H4 (cell line): ENCODE measurements at regions not wholly inside any gene's neighbourhood (a gene's known extent, or its start where the extent isn't known, plus 50 kb on each side); places are given as distances from the start of the nearest gene placed in this dataset.

Experiments used
- DNase-seq: peaks from one replicate; pipeline ENCODE4 v3.0.0-alpha.2; 2015; ENCODE audit warnings: low spot score

GRCh38 chr4:144572660-144573059 lies 73.3 kb upstream of the HHIP start:
- no peak for DNase-seq

- no peak for DNase-seq
These were observed 72.0 kb upstream of the HHIP start for GRCh38 chr4:144574000-144574399.

- DNase-seq = no peak
These were observed 71.4 kb upstream of the HHIP start for GRCh38 chr4:144574509-144574908.

DNA sequence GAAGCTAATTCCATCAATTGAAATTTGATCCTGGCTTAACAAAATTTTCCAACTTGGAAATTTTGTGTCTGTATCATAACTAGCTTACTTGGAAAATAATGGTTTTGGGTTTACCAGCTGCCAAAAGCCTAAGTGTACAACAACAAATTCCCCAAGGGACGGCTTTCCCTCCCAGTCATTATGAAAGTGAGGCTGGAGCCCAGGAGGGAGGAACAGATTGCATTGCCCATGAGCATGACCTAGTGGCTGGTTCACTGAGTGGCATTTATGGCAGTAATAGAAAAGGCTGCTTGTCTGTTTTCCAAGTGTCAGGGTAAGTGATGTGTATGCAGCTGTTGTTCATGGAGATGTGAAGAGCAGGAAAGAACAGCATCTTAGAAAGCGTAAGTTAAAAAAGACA lies 70.8 kb upstream of the HHIP start:
- no peak for DNase-seq

DNA sequence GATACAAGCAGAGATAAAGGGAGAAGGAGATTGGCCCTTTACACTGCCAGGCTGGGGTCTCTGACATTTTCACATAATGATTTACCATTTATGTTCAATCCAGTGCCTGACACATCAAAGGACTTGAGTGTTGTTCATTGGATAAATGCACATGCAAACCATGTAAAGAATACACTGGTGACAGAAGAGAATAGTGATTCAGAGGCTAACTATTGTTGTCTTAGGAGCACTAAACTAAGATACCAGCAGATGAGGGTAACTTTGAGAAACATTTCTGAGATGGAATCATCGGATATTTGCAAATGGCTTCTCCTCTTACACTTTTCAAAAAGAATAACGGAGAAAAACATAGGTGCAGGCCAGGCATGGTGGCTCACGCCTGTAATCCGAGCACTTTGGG lies 67.3 kb upstream of the HHIP start:
- no peak for DNase-seq

GRCh38 chr4:144579411-144580030 lies 66.4 kb upstream of the HHIP start:
- no peak for DNase-seq

DNA sequence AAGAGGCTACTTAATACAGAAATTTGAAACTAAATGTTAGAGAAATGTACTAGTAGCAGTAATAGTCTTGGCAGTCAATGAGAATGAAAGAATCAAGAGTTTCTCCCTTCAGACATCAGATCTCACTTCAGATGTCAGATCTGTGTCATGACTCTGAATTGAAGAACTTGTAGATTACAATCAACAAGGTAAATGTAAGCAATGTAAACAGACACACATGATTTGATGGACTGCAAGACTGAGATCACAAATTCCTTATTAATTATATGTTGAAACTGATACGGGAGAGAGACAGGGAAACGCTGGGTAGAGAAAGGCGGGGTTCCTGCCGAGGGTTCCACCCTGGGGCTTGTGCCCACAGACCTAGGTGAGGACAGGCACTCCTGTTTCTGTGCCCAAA lies 65.5 kb upstream of the HHIP start:
- DNase-seq = no peak

DNA sequence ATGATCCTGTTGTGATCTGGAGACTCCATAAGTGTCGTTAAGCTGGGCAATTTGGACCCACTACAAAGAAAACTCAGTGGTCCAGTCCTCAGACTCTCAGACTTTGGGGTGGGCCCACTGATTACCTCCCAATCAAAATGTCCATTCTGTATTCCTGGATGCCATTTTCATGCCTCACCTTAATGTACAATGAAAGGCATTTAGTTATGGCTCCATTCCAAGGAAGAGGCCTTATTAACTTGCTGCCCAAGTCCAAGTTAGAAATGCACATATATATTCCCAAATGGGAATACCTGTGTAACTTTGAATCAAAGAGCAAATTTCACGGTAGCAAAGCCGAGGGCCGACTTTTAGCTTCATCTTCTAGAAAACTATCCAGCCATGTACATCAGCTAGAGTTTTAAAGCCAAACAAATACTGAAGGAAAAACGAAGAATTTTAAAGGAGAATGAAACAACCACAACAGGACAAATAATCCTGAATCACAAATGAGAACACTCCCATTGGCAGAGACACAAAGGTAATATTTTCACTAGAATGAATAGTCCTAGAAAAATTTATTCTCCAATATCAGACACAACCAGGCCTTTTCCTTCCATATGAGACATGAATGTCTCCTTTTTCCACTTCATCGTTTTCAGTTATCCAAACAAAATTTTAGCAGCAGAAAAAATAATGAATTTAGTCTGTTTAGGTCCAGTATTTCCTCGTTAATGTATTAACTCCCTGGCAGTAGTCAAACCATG lies 63.7 kb upstream of the HHIP start:
- no peak for DNase-seq

DNA sequence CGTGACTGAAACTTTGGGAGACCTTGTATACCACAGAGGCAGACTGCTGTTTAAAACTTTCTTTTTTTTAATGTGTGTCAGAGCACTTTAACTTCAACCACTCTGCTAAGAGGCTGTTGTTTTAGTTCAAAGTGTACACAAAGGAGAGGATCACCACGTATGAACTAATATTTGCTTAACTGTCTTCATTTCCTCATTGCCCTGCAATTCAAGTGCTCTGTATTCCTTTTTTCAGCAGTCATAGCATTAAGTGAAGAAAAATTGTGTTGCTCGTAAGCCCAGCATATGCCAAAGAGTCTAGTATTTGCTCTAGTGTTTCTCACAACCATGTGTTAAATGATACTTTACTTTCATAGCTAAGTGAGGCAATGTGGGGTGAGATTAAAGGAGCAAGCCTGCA lies 63.0 kb upstream of the HHIP start:
- DNase-seq = no peak

GRCh38 chr4:144583658-144584057 lies 62.3 kb upstream of the HHIP start:
- DNase-seq = no peak

DNA sequence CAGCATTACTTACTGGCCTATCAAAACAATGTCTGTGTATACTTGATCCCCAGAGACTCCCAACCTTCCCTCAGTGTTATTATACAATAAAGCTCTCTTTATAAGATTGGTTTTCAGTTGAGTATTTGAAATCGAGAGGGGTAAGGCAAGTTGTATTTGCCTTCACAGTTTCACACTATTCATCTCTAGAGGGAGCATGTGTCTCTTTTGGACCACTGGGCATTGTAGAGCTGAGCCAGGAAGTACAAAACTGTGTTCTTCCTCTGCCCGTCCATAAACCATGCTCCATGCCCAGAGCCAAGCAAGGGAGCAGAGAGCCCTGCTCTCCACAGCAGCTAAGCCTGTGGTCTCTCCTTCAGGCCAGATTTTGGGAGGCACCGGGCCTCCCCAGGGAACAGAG lies 61.5 kb upstream of the HHIP start:
- DNase-seq = no peak

DNA sequence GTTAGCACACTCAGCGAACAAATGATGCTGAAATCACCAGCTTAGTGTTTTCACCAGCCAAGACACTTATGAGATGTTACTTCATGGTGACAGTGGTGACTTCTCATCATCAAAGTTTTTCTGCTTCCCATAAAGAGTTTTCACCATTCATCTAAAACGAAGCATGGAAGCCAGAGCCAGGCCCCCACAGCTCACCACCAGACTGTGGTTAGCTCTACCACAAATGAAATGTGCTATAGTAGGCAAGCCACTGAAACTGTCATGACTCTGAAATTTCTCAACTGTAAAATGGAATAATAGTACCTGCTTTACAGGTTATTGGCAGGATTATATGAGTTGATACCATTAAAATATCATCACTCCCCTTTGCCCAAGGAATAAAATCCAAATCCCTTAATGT lies 56.4 kb upstream of the HHIP start:
- DNase-seq = no peak

- DNase-seq = no peak
These were observed 55.9 kb upstream of the HHIP start for GRCh38 chr4:144590020-144590419.

- DNase-seq = peak; percentile 25
These were observed 54.6 kb upstream of the HHIP start for GRCh38 chr4:144591401-144591800.

DNA sequence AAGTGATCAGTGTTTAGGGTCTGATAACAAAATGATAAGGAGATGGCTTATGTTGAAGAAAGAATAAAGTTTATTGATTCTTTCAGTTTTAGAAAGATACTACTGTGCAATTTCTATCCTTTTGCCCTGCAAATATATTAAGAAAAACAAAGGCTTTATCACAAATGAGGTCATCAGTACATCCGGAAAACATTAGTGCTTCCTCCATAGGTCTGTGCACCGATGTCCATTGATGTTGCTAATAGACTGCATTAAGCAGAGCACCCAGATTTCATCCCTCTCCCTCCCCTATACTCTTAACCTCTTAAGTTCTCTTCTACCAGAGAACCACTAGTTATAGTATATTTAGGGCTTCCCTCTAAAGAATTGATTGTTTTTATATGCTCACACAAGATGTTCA lies 53.7 kb upstream of the HHIP start:
- no peak for DNase-seq

GRCh38 chr4:144594471-144594986 lies 51.4 kb upstream of the HHIP start:
- DNase-seq = no peak

DNA sequence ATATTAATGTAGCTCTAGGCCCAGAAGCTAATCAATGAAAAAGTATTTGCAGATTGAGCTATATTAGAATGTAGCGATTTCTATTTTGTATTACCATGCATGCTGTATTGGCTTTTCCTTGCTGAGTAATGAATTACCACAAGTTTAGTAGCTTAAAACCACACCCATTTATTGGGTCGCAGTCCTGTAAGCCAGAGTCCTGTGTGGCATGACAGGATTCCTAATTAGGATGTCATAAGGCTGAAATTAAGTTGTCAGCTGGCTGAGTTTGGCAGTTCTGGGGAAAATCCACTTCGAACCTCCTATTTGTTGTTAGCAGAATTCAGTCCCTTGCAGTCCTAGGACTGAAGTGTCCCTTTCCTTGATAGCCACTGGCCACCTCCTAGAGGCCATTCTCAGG lies 50.3 kb upstream of the HHIP start:
- no peak for DNase-seq
